ENCODE measurements at regions not wholly inside any gene's neighbourhood (a gene's known extent, or its start where the extent isn't known, plus 50 kb on each side); places are given as distances from the start of the nearest gene placed in this dataset.

DNA sequence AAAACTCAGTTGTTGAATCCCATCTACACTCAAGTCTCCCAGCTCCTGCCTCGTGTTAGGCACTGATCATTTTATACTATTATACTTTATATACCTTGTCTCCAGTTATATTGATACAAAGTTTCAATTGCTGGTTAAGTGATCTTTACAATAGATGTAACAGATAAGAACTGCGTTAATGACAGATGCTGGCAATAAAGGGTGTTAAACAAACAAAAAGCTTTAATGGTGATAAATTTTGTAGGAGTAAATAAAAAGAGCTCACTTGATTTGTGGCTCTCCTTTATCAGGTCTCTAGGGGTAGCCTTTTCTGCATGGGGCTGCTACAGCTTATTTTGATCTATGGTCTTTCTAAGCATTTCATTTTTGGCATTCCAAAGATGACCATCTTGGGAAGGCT lies 106.9 kb upstream of the GAREM1 start:
- dilution Hi-C loops (cut with MboI; ENCODE audit: extremely low pct_ligation_motif_present, low sequenced_read_pairs) = no loop called here
- TF ChIP-seq JUN (IDR thresholded peaks at IDR 0.05; ENCODE audit: borderline replicate concordance, insufficient read depth, insufficient read length, low read depth) (no peak), POLR2AphosphoS5 (IDR thresholded peaks at IDR 0.05; ENCODE audit: insufficient read depth, low read depth, low read length) (no peak), EZH2 (IDR thresholded peaks at IDR 0.05; ENCODE audit: borderline replicate concordance, low read depth, low read length, severe bottlenecking) (no peak), MYC (IDR thresholded peaks at IDR 0.05; ENCODE audit: low read depth, low read length) (no peak), MAX (IDR thresholded peaks at IDR 0.05; ENCODE audit: insufficient read depth, insufficient read length) (no peak), FOS (IDR thresholded peaks at IDR 0.05; ENCODE audit: borderline replicate concordance, insufficient read depth, low read length) (no peak), GATA2 (IDR thresholded peaks at IDR 0.05; ENCODE audit: insufficient read depth, insufficient read length, low read depth, low read length) (no peak), POLR2A (IDR thresholded peaks at IDR 0.05; ENCODE audit: low read depth, low read length) (no peak)
- TF ChIP-seq, protein P1, sequence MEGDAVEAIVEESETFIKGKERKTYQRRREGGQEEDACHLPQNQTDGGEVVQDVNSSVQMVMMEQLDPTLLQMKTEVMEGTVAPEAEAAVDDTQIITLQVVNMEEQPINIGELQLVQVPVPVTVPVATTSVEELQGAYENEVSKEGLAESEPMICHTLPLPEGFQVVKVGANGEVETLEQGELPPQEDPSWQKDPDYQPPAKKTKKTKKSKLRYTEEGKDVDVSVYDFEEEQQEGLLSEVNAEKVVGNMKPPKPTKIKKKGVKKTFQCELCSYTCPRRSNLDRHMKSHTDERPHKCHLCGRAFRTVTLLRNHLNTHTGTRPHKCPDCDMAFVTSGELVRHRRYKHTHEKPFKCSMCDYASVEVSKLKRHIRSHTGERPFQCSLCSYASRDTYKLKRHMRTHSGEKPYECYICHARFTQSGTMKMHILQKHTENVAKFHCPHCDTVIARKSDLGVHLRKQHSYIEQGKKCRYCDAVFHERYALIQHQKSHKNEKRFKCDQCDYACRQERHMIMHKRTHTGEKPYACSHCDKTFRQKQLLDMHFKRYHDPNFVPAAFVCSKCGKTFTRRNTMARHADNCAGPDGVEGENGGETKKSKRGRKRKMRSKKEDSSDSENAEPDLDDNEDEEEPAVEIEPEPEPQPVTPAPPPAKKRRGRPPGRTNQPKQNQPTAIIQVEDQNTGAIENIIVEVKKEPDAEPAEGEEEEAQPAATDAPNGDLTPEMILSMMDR (IDR thresholded peaks at IDR 0.05; ENCODE audit: extremely low read depth in 1 of 2, insufficient read depth in 1 of 2, low read depth in 1 of 2, low read length in 2 of 2) = no peak
- no peaks in the 10 kb centered on the region for H3K79me2 ChIP-seq (ENCODE audit: control insufficient read depth, insufficient read depth, low read length)
- CTCF ChIA-PET = interaction anchor here (1.0 kb wide), 1 partner anchor 420 kb away, joined by 3 read pairs; no protein-coding TSS in a partner anchor
- FAIRE-seq (no peak), DNase-seq (ENCODE audit: low read depth, low spot score) (no peak)
- BruUV-seq (replicated peaks) = no TSS peak
- H3K4me1 ChIP-seq (ENCODE audit: control insufficient read depth, extremely low read depth, insufficient read depth, low read length) = no peaks in the 10 kb centered on the region
- no peaks in the 10 kb centered on the region for H3K27me3 ChIP-seq (ENCODE audit: control insufficient read depth in 2 of 2, insufficient read depth in 2 of 2, low read length in 2 of 2)
- POLR2A ChIA-PET = no interaction called here
- no peak overlapping the region for H3K4me3 ChIP-seq (replicated peaks in 1 of 3; ENCODE audit: insufficient read depth in 1 of 3, low read depth in 1 of 3, low read length in 3 of 3)
- no peaks in the 10 kb centered on the region for H3K9me1 ChIP-seq (replicated peaks; ENCODE audit: control insufficient read depth, extremely low read depth, insufficient read depth, low read length)
- no peaks in the 10 kb centered on the region for H3K9me3 ChIP-seq (replicated peaks; ENCODE audit: control insufficient read depth, insufficient read depth, low read length)
- H4K20me1 ChIP-seq (replicated peaks; ENCODE audit: control insufficient read depth, extremely low read depth, insufficient read depth, low read length) = no peaks in the 10 kb centered on the region
- intact Hi-C loops (cut with micrococcal nuclease) = no loop called here
- H2AFZ ChIP-seq (ENCODE audit: low read depth, low read length) = no peak overlapping the region
- H3K4me2 ChIP-seq (ENCODE audit: insufficient read depth, low read length) = no peak overlapping the region
- H3K9ac ChIP-seq (replicated peaks; ENCODE audit: extremely low read depth, insufficient read depth, low read length) = no peak overlapping the region
- no peak overlapping the region for H3K27ac ChIP-seq (ENCODE audit: insufficient read depth, low read depth, low read length)
- H3K36me3 ChIP-seq (ENCODE audit: control insufficient read depth in 2 of 2, extremely low read depth in 1 of 2, insufficient read depth in 2 of 2, low read length in 2 of 2) = no peaks in the 10 kb centered on the region

All from endothelial cell of umbilical vein (primary cell).